ENCODE measurements at regions not wholly inside any gene's neighbourhood (a gene's known extent, or its start where the extent isn't known, plus 50 kb on each side); places are given as distances from the start of the nearest gene placed in this dataset.

GRCh38 chr12:63042646-63043045 lies 107.7 kb upstream of the PPM1H start:
- H3K9me3 Mint-ChIP-seq (ENCODE audit: insufficient read depth) = no peaks in the 10 kb centered on the region
- intact Hi-C loops (cut with micrococcal nuclease) = no loop called here
- CTCF ChIA-PET = no interaction called here
- no peaks in the 10 kb centered on the region for H3K4me1 Mint-ChIP-seq
- no peaks in the 10 kb centered on the region for H4K20me1 ChIP-seq (ENCODE audit: control insufficient read depth, insufficient read depth, low read length, poor library complexity, severe bottlenecking)
- ATAC-seq (ENCODE audit: low read depth) (no peak), DNase-seq (no peak)
- no peak overlapping the region for H3K4me2 ChIP-seq (replicated peaks; ENCODE audit: low read depth, low read length, poor library complexity, severe bottlenecking)
- H3K27me3 ChIP-seq (replicated peaks in 1 of 4; ENCODE audit: control extremely low read depth in 1 of 4, control insufficient read depth in 3 of 4, insufficient read depth in 4 of 4, low read length in 3 of 4) = no peaks in the 10 kb centered on the region
- H3K4me3 Mint-ChIP-seq = no peak overlapping the region
- no peak overlapping the region for H3K27ac ChIP-seq (ENCODE audit: low read length in 2 of 2)
- H3K36me3 ChIP-seq (replicated peaks in 1 of 2; ENCODE audit: control extremely low read depth in 1 of 2, control insufficient read depth in 1 of 2, extremely low read depth in 1 of 2, insufficient read depth in 2 of 2, low read length in 1 of 2) = no peaks in the 10 kb centered on the region
- H3K4me1 ChIP-seq (ENCODE audit: control insufficient read depth in 2 of 2, insufficient read depth in 2 of 2, low read length in 2 of 2) = no peaks in the 10 kb centered on the region
- no peak overlapping the region for H3K27ac Mint-ChIP-seq
- H3K79me2 ChIP-seq (ENCODE audit: control insufficient read depth, insufficient read depth, low read length) = no peaks in the 10 kb centered on the region
- no peaks in the 10 kb centered on the region for H3K27me3 Mint-ChIP-seq
- no peak overlapping the region for H3K9ac ChIP-seq (ENCODE audit: low read length)
- TF ChIP-seq CTCF (IDR thresholded peaks at IDR 0.05) (no peak), EZH2 (IDR thresholded peaks at IDR 0.05; ENCODE audit: borderline replicate concordance, insufficient read depth, low read depth, low read length, poor library complexity, severe bottlenecking) (no peak)
- POLR2A ChIA-PET = no interaction called here
- 71% methylated on average over 1 of the region's 1 CpG for WGBS (ENCODE audit: insufficient coverage)
- no peak overlapping the region for H2AFZ ChIP-seq (ENCODE audit: insufficient read depth, low read depth, low read length, poor library complexity, severe bottlenecking)
- H3K4me3 ChIP-seq (ENCODE audit: control extremely low read depth in 1 of 5, extremely low read depth in 1 of 5, insufficient read depth in 1 of 5, low read depth in 2 of 5, low read length in 4 of 5) = no peak overlapping the region
- H3K9me3 ChIP-seq (ENCODE audit: control extremely low read depth in 1 of 3, control insufficient read depth in 2 of 3, insufficient read depth in 1 of 3, low read length in 2 of 3) = no peaks in the 10 kb centered on the region

- POLR2A ChIA-PET = no interaction called here
Observed at GRCh38 chr12:63041601-63042000, 106.7 kb upstream of the PPM1H start.

More at GRCh38 chr12:63041601-63042000, 106.7 kb upstream of the PPM1H start:
- intact Hi-C loops (cut with micrococcal nuclease) = no loop called here
- Histone ChIP-seq H3K27me3 (replicated peaks in 1 of 4; ENCODE audit: control extremely low read depth in 1 of 4, control insufficient read depth in 3 of 4, insufficient read depth in 4 of 4, low read length in 3 of 4) (no peaks in the 10 kb centered on the region), H2AFZ (ENCODE audit: insufficient read depth, low read depth, low read length, poor library complexity, severe bottlenecking) (no peak overlapping the region), H3K4me2 (replicated peaks; ENCODE audit: low read depth, low read length, poor library complexity, severe bottlenecking) (no peak overlapping the region), H3K9ac (ENCODE audit: low read length) (no peak overlapping the region), H3K9me3 (ENCODE audit: control extremely low read depth in 1 of 3, control insufficient read depth in 2 of 3, insufficient read depth in 1 of 3, low read length in 2 of 3) (no peaks in the 10 kb centered on the region), H3K4me1 (ENCODE audit: control insufficient read depth in 2 of 2, insufficient read depth in 2 of 2, low read length in 2 of 2) (no peaks in the 10 kb centered on the region), H3K36me3 (replicated peaks in 1 of 2; ENCODE audit: control extremely low read depth in 1 of 2, control insufficient read depth in 1 of 2, extremely low read depth in 1 of 2, insufficient read depth in 2 of 2, low read length in 1 of 2) (no peaks in the 10 kb centered on the region), H3K4me3 (ENCODE audit: control extremely low read depth in 1 of 5, extremely low read depth in 1 of 5, insufficient read depth in 1 of 5, low read depth in 2 of 5, low read length in 4 of 5) (no peak overlapping the region), H4K20me1 (ENCODE audit: control insufficient read depth, insufficient read depth, low read length, poor library complexity, severe bottlenecking) (no peaks in the 10 kb centered on the region), H3K79me2 (ENCODE audit: control insufficient read depth, insufficient read depth, low read length) (no peaks in the 10 kb centered on the region), H3K27ac (ENCODE audit: low read length in 2 of 2) (no peak overlapping the region)
- ATAC-seq (ENCODE audit: low read depth) (no peak), DNase-seq (no peak)
- Mint-ChIP-seq H3K27ac (no peak overlapping the region), H3K9me3 (ENCODE audit: insufficient read depth) (no peaks in the 10 kb centered on the region), H3K27me3 (no peaks in the 10 kb centered on the region), H3K4me3 (no peak overlapping the region), H3K4me1 (no peaks in the 10 kb centered on the region)
- CTCF ChIA-PET = no interaction called here
- WGBS (ENCODE audit: insufficient coverage) = no CpG with 5 or more reads among the region's 1 CpG
- TF ChIP-seq EZH2 (IDR thresholded peaks at IDR 0.05; ENCODE audit: borderline replicate concordance, insufficient read depth, low read depth, low read length, poor library complexity, severe bottlenecking) (no peak), CTCF (IDR thresholded peaks at IDR 0.05) (no peak)
